H9 (cell line): ENCODE measurements at regions not wholly inside any gene's neighbourhood (a gene's known extent, or its start where the extent isn't known, plus 50 kb on each side); places are given as distances from the start of the nearest gene placed in this dataset.

Experiments used
- DNase-seq: peaks from one replicate; pipeline ENCODE4 v3.0.0-alpha.2; 2017
- H2AFZ ChIP-seq: one replicate; pipeline ENCODE4 v1.6.1; 2013; ENCODE audit warnings: mild to moderate bottlenecking, low read length, control low read depth, moderate library complexity
- H2AK5ac ChIP-seq: 2 replicates; pipeline ENCODE4 v1.6.1; 2013; ENCODE audit warnings: low read length, control low read depth, mixed read lengths; ENCODE audit not compliant: insufficient read length
- H2BK120ac ChIP-seq: one replicate; pipeline ENCODE4 v1.6.1; 2013; ENCODE audit warnings: low read depth, mild to moderate bottlenecking, low read length, control low read depth, inconsistent platforms; ENCODE audit not compliant: poor library complexity, severe bottlenecking
- H2BK12ac ChIP-seq: 2 replicates; pipeline ENCODE4 v1.6.1; 2013; ENCODE audit warnings: low read length, control low read depth, mixed read lengths, low read depth; ENCODE audit not compliant: insufficient read length
- H2BK15ac ChIP-seq: 2 replicates; pipeline ENCODE4 v1.6.1; 2013; ENCODE audit warnings: low read depth, low read length, control low read depth
- H2BK20ac ChIP-seq: one replicate; pipeline ENCODE4 v1.6.1; 2013; ENCODE audit warnings: low read depth, mild to moderate bottlenecking, low read length, control low read depth, inconsistent platforms; ENCODE audit not compliant: poor library complexity, severe bottlenecking
- H2BK5ac ChIP-seq: 2 replicates; pipeline ENCODE4 v1.6.1; 2013; ENCODE audit warnings: low read length, control low read depth, mixed read lengths; ENCODE audit not compliant: insufficient read length
- H3K14ac ChIP-seq: 2 replicates; pipeline ENCODE4 v1.6.1; 2013; ENCODE audit warnings: low read length, control low read depth; ENCODE audit not compliant: insufficient read depth
- H3K18ac ChIP-seq: 2 replicates; pipeline ENCODE4 v1.6.1; 2013; ENCODE audit warnings: low read depth, mild to moderate bottlenecking, mixed read lengths, low read length, control low read depth; ENCODE audit not compliant: insufficient read length
- H3K23ac ChIP-seq: 2 replicates; pipeline ENCODE4 v1.6.1; 2013; ENCODE audit warnings: low read length, control low read depth, mixed read lengths, low read depth; ENCODE audit not compliant: insufficient read length
- H3K23me2 ChIP-seq: 2 replicates; pipeline ENCODE4 v1.6.1; 2013; ENCODE audit warnings: low read depth, mild to moderate bottlenecking, mixed read lengths, low read length, control low read depth; ENCODE audit not compliant: insufficient read length, poor library complexity, severe bottlenecking
- H3K27ac ChIP-seq: 2 replicates; pipeline ENCODE4 v1.5.1; 2013; ENCODE audit warnings: low read length, control low read depth, mixed read lengths, low read depth; ENCODE audit not compliant: insufficient read length
- H3K27me3 ChIP-seq: 2 replicates; pipeline ENCODE4 v1.6.1; 2013; ENCODE audit warnings: low read length, control low read depth, inconsistent platforms; ENCODE audit not compliant: insufficient read depth
- H3K4ac ChIP-seq: 2 replicates; pipeline ENCODE4 v1.6.1; 2013; ENCODE audit warnings: low read depth, mild to moderate bottlenecking, control low read depth, inconsistent platforms, low read length, moderate library complexity
- H3K4me1 ChIP-seq: 2 replicates; pipeline ENCODE4 v1.6.1; 2013; ENCODE audit warnings: low read length, control low read depth, inconsistent platforms; ENCODE audit not compliant: insufficient read depth
- H3K4me2 ChIP-seq: 2 replicates; pipeline ENCODE4 v1.6.1; 2013; ENCODE audit warnings: low read length, control low read depth, mixed read lengths; ENCODE audit not compliant: insufficient read length, insufficient read depth
- H3K56ac ChIP-seq: 2 replicates; pipeline ENCODE4 v1.6.1; 2013; ENCODE audit warnings: low read depth, mild to moderate bottlenecking, mixed read lengths, low read length, control low read depth; ENCODE audit not compliant: insufficient read length
- H3K79me1 ChIP-seq: 2 replicates; pipeline ENCODE4 v1.6.1; 2013; ENCODE audit warnings: low read depth, mild to moderate bottlenecking, moderate library complexity, low read length, control low read depth, inconsistent platforms; ENCODE audit not compliant: insufficient read depth, poor library complexity, severe bottlenecking
- H3K79me2 ChIP-seq: 2 replicates; pipeline ENCODE4 v1.6.1; 2013; ENCODE audit warnings: low read length, control low read depth, inconsistent platforms; ENCODE audit not compliant: insufficient read depth
- H3K9ac ChIP-seq: 2 replicates; pipeline ENCODE4 v1.6.1; 2013; ENCODE audit warnings: low read length, control low read depth, mixed read lengths; ENCODE audit not compliant: insufficient read length; ENCODE audit errors: extremely low read depth
- H3K9me3 ChIP-seq: one replicate; pipeline ENCODE4 v1.6.1; 2013; ENCODE audit warnings: low read depth, low read length, inconsistent platforms; ENCODE audit not compliant: control insufficient read depth
- H3T11ph ChIP-seq: one replicate; pipeline ENCODE4 v1.6.1; 2013; ENCODE audit warnings: mild to moderate bottlenecking, low read length, control low read depth, inconsistent platforms
- H4K20me1 ChIP-seq: one replicate; pipeline ENCODE4 v1.6.1; 2013; ENCODE audit not compliant: control insufficient read depth, insufficient read length, insufficient read depth
- H4K5ac ChIP-seq: 2 replicates; pipeline ENCODE4 v1.6.1; 2013; ENCODE audit warnings: low read depth, mild to moderate bottlenecking, mixed read lengths, low read length, control low read depth; ENCODE audit not compliant: insufficient read length
- H4K8ac ChIP-seq: replicated peaks from 2 replicates; pipeline ENCODE4 v1.6.1; 2013; ENCODE audit warnings: low read length, control low read depth, mixed read lengths, low read depth; ENCODE audit not compliant: insufficient read length
- H4K91ac ChIP-seq: 2 replicates; pipeline ENCODE4 v1.6.1; 2013; ENCODE audit warnings: low read depth, mild to moderate bottlenecking, moderate library complexity, mixed read lengths, low read length, control low read depth; ENCODE audit not compliant: insufficient read length
- H3K27ac Mint-ChIP-seq, 3 experiments: 2 replicates in 2 of 3; 3 replicates in 1 of 3; pipeline ENCODE4 v1.8.0; 2020 to 2021; ENCODE audit warnings: mixed read lengths in 3 of 3, mild to moderate bottlenecking in 1 of 3, moderate library complexity in 1 of 3
- H3K27me3 Mint-ChIP-seq: 2 replicates; pipeline ENCODE4 v1.8.0; 2021; ENCODE audit warnings: low read depth, mild to moderate bottlenecking, moderate library complexity, mixed read lengths
- H3K36me3 Mint-ChIP-seq, 3 experiments: 2 replicates in 2 of 3; 3 replicates in 1 of 3; pipeline ENCODE4 v1.8.0; 2020 to 2021; ENCODE audit warnings: low read depth in 3 of 3, mixed read lengths in 3 of 3; ENCODE audit not compliant: insufficient read depth in 1 of 3
- H3K4me1 Mint-ChIP-seq, 2 experiments: 2 replicates each; pipeline ENCODE4 v1.8.0; 2020; ENCODE audit warnings: mixed read lengths in 2 of 2
- H3K4me3 Mint-ChIP-seq, 2 experiments: 2 replicates in 1 of 2; 3 replicates in 1 of 2; pipeline ENCODE4 v1.8.0; 2020 to 2021; ENCODE audit warnings: mild to moderate bottlenecking in 2 of 2, mixed read lengths in 2 of 2, moderate library complexity in 1 of 2
- H3K9me3 Mint-ChIP-seq, 2 experiments: 2 replicates in 1 of 2; 3 replicates in 1 of 2; pipeline ENCODE4 v1.8.0; 2020; ENCODE audit warnings: mild to moderate bottlenecking in 2 of 2, mixed read lengths in 2 of 2, moderate library complexity in 1 of 2
- WGBS: extraction: QIAGEN DNeasy Blood & Tissue Kit; methylation state at CpG from one replicate; pipeline ENCODE4 v1.1.7; 2013; ENCODE audit warnings: missing lambda C conversion rate, low lambda C conversion rate, mixed read lengths; ENCODE audit not compliant: insufficient read length; ENCODE audit errors: extremely low coverage; 5-methylcytosine and 5-hydroxymethylcytosine counted together
- TF ChIP-seq, protein P1 (sequence below): fragments of 200-600 bp; sonication (generic); conservative IDR thresholded peaks from 3 replicates; pipeline ENCODE4 v1.8.0; 2021; ENCODE audit warnings: antibody characterized with exemption, mild to moderate bottlenecking

DNA sequence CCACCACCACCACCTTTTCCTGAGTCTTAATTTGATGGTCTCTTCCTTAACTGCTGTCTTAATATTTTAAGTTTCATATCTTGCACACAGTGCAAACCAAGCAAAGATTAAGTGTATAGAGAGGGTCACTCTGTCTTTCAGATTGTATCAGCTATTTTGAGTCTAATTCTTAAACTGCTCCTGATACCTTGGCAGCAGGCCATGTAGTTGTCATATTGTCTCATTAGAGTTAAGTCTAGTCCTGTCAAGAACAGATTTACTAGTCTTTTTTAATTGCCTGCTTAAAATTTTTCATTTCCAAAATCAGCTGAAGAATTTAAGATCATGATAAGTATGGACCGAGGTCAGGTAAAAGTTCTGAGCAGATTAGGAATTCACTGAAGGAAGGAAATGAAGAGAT is 51.5 kb downstream of the FHIP1A start:
- Histone ChIP-seq H4K5ac (no peak overlapping the region), H3K79me1 (peaks cover 6% of the 10 kb centered on the region), H3K56ac (no peak overlapping the region), H3K9ac (no peak overlapping the region), H3K79me2 (peaks cover 2% of the 10 kb centered on the region; the same call in 1 of the 2 replicates), H2BK5ac (no peak overlapping the region), H3K4me1 (peaks cover 4% of the 10 kb centered on the region), H3K14ac (no peak overlapping the region), H3K23ac (no peak overlapping the region), H2BK15ac (no peak overlapping the region), H3K4ac (no peak overlapping the region), H3K27me3 (no peaks in the 10 kb centered on the region), H4K91ac (no peak overlapping the region), H3T11ph (no peak overlapping the region), H2BK20ac (no peak overlapping the region), H4K8ac (no peak overlapping the region), H2AK5ac (no peak overlapping the region), H3K4me2 (no peak overlapping the region), H3K9me3 (no peaks in the 10 kb centered on the region), H2BK120ac (no peak overlapping the region), H3K23me2 (no peaks in the 10 kb centered on the region), H4K20me1 (no peaks in the 10 kb centered on the region), H3K18ac (no peak overlapping the region), H2AFZ (no peak overlapping the region), H3K27ac (no peak overlapping the region), H2BK12ac (no peak overlapping the region)
- no peak for DNase-seq
- peaks cover 29 to 37% of the 10 kb centered on the region in 2 experiments for H3K4me1 Mint-ChIP-seq
- no peaks in the 10 kb centered on the region for H3K27me3 Mint-ChIP-seq
- TF ChIP-seq, protein P1, sequence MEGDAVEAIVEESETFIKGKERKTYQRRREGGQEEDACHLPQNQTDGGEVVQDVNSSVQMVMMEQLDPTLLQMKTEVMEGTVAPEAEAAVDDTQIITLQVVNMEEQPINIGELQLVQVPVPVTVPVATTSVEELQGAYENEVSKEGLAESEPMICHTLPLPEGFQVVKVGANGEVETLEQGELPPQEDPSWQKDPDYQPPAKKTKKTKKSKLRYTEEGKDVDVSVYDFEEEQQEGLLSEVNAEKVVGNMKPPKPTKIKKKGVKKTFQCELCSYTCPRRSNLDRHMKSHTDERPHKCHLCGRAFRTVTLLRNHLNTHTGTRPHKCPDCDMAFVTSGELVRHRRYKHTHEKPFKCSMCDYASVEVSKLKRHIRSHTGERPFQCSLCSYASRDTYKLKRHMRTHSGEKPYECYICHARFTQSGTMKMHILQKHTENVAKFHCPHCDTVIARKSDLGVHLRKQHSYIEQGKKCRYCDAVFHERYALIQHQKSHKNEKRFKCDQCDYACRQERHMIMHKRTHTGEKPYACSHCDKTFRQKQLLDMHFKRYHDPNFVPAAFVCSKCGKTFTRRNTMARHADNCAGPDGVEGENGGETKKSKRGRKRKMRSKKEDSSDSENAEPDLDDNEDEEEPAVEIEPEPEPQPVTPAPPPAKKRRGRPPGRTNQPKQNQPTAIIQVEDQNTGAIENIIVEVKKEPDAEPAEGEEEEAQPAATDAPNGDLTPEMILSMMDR: no peak
- peaks cover 0 to 6% (median 0%) of the 10 kb centered on the region in 3 experiments; a peak in 4 of 7 replicates for H3K36me3 Mint-ChIP-seq
- no CpG with 5 or more reads among the region's 1 CpG for WGBS
- H3K9me3 Mint-ChIP-seq: peaks cover 0 to 2% of the 10 kb centered on the region in 2 experiments; a peak in 2 of 5 replicates
- H3K4me3 Mint-ChIP-seq: no peak overlapping the region
- H3K27ac Mint-ChIP-seq: peak overlapping the region in 2 of 3 experiments; percentile 5 to 31; a peak in 2 of 7 replicates
